ENCODE measurements at regions not wholly inside any gene's neighbourhood (a gene's known extent, or its start where the extent isn't known, plus 50 kb on each side); places are given as distances from the start of the nearest gene placed in this dataset.

DNA sequence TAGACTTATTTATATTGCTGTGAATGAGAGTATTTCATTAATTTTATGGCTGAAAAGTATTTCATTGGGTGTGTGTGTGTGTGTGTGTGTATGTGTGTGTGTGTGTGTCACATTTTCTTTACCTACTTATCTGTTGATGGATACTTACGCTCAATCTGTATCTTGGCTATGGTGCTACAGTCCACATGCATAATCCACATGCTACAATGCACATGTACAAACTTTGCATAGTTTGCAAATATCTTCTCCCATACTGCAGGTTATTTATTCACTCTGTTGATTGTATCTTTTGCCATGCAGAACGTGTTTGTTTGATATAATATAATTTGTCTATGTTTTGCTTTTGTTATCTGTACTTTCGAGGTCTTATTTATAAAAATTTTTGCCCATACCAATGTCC, 167.8 kb downstream of the RAB28 start:
- DNase-seq: no peak
- Mint-ChIP-seq H3K4me3 (ENCODE audit: unreplicated experiment) (no peak overlapping the region), H3K27me3 (ENCODE audit: insufficient read depth, unreplicated experiment) (no peaks in the 10 kb centered on the region), H3K4me1 (ENCODE audit: low read depth, unreplicated experiment) (no peaks in the 10 kb centered on the region), H3K27ac (ENCODE audit: unreplicated experiment) (no peak overlapping the region), H3K36me3 (ENCODE audit: insufficient read depth, unreplicated experiment) (no peaks in the 10 kb centered on the region), H3K9me3 (ENCODE audit: unreplicated experiment) (no peaks in the 10 kb centered on the region)
- CTCF ChIA-PET: no interaction called here
- POLR2A ChIA-PET: no interaction called here
- BruUV-seq (replicated peaks): no TSS peak
- no peak overlapping the region for H3K4me3 ChIP-seq (ENCODE audit: low read depth, low read length)
- no peaks in the 10 kb centered on the region for H3K36me3 ChIP-seq (ENCODE audit: control insufficient read depth, insufficient read depth, low read length)
- H3K4me1 ChIP-seq: no peaks in the 10 kb centered on the region
- intact Hi-C loops (cut with micrococcal nuclease; ENCODE audit: unreplicated experiment): loop anchor here (1.0 kb wide), 1 partner anchor 35 kb away; no protein-coding TSS in a partner anchor
- H3K27me3 ChIP-seq (replicated peaks; ENCODE audit: control insufficient read depth, insufficient read depth, low read length): no peaks in the 10 kb centered on the region
- TF ChIP-seq, protein P1, sequence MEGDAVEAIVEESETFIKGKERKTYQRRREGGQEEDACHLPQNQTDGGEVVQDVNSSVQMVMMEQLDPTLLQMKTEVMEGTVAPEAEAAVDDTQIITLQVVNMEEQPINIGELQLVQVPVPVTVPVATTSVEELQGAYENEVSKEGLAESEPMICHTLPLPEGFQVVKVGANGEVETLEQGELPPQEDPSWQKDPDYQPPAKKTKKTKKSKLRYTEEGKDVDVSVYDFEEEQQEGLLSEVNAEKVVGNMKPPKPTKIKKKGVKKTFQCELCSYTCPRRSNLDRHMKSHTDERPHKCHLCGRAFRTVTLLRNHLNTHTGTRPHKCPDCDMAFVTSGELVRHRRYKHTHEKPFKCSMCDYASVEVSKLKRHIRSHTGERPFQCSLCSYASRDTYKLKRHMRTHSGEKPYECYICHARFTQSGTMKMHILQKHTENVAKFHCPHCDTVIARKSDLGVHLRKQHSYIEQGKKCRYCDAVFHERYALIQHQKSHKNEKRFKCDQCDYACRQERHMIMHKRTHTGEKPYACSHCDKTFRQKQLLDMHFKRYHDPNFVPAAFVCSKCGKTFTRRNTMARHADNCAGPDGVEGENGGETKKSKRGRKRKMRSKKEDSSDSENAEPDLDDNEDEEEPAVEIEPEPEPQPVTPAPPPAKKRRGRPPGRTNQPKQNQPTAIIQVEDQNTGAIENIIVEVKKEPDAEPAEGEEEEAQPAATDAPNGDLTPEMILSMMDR (IDR thresholded peaks at IDR 0.05; ENCODE audit: insufficient read depth in 1 of 2, low read depth in 1 of 2, low read length in 1 of 2, severe bottlenecking in 1 of 2, unreplicated experiment in 1 of 2): no peak
- no peaks in the 10 kb centered on the region for H3K9me3 ChIP-seq

DNA sequence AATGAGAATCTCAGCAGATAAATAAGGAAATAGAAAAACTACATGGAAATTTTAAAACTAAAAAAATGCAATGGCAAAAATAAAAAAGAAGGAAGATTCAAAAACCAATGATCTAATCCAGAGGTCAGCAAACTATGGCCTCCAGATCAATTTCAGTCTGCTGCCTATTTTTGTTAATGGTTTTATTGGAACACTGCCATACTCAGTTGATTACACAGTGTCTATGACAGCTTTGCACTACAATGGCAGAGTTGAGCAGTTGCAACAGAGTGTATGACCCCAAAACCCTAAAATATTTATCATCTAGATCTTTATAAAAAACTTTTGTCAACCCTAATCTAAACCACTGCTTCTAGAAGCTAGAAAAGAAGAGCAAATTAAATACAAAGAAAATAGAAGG, 170.3 kb downstream of the RAB28 start:
- TF ChIP-seq, protein P1 (IDR thresholded peaks at IDR 0.05; ENCODE audit: insufficient read depth in 1 of 2, low read depth in 1 of 2, low read length in 1 of 2, severe bottlenecking in 1 of 2, unreplicated experiment in 1 of 2): no peak
- Mint-ChIP-seq H3K4me1 (ENCODE audit: low read depth, unreplicated experiment) (no peaks in the 10 kb centered on the region), H3K4me3 (ENCODE audit: unreplicated experiment) (no peak overlapping the region), H3K9me3 (ENCODE audit: unreplicated experiment) (no peaks in the 10 kb centered on the region), H3K36me3 (ENCODE audit: insufficient read depth, unreplicated experiment) (no peaks in the 10 kb centered on the region), H3K27ac (ENCODE audit: unreplicated experiment) (no peak overlapping the region), H3K27me3 (ENCODE audit: insufficient read depth, unreplicated experiment) (no peaks in the 10 kb centered on the region)
- no peak for DNase-seq
- Histone ChIP-seq H3K4me3 (ENCODE audit: low read depth, low read length) (no peak overlapping the region), H3K36me3 (ENCODE audit: control insufficient read depth, insufficient read depth, low read length) (no peaks in the 10 kb centered on the region), H3K4me1 (no peaks in the 10 kb centered on the region), H3K9me3 (no peaks in the 10 kb centered on the region), H3K27me3 (replicated peaks; ENCODE audit: control insufficient read depth, insufficient read depth, low read length) (no peaks in the 10 kb centered on the region)
- CTCF ChIA-PET: no interaction called here
- BruUV-seq (replicated peaks): no TSS peak
- intact Hi-C loops (cut with micrococcal nuclease; ENCODE audit: unreplicated experiment): no loop called here
- POLR2A ChIA-PET: no interaction called here

DNA sequence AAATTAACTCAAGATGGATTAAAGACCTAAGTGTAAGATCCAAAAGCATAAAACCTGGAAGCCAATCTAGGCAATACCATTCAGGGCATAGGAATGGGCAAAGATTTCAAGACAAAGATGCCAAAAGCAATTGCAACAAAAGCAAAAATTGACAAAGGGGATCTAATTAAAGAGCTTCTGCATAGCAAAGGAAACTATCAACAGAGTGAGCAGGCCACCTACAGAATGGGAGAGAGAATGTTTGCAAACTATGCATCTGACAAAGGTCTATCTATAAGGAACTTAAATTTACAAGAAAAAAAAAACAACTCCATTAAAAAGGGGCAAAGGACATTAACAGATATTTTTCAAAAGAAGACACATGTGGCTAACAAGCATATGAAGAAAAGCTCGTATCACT, 171.9 kb downstream of the RAB28 start:
- Histone ChIP-seq H3K4me1 (no peaks in the 10 kb centered on the region), H3K27me3 (replicated peaks; ENCODE audit: control insufficient read depth, insufficient read depth, low read length) (no peaks in the 10 kb centered on the region), H3K9me3 (no peaks in the 10 kb centered on the region), H3K4me3 (ENCODE audit: low read depth, low read length) (no peak overlapping the region), H3K36me3 (ENCODE audit: control insufficient read depth, insufficient read depth, low read length) (no peaks in the 10 kb centered on the region)
- H3K27ac Mint-ChIP-seq (ENCODE audit: unreplicated experiment): no peak overlapping the region
- ChIA-PET CTCF (interaction anchor here (0.7 kb wide), 1 partner anchor 1803 kb away, joined by 3 read pairs; no protein-coding TSS in a partner anchor), POLR2A (no interaction called here)
- H3K27me3 Mint-ChIP-seq (ENCODE audit: insufficient read depth, unreplicated experiment): no peaks in the 10 kb centered on the region
- no peak overlapping the region for H3K4me3 Mint-ChIP-seq (ENCODE audit: unreplicated experiment)
- H3K9me3 Mint-ChIP-seq (ENCODE audit: unreplicated experiment): no peaks in the 10 kb centered on the region
- H3K36me3 Mint-ChIP-seq (ENCODE audit: insufficient read depth, unreplicated experiment): no peaks in the 10 kb centered on the region
- TF ChIP-seq, protein P1 (IDR thresholded peaks at IDR 0.05; ENCODE audit: insufficient read depth in 1 of 2, low read depth in 1 of 2, low read length in 1 of 2, severe bottlenecking in 1 of 2, unreplicated experiment in 1 of 2): no peak
- BruUV-seq (replicated peaks): no TSS peak
- intact Hi-C loops (cut with micrococcal nuclease; ENCODE audit: unreplicated experiment): no loop called here
- H3K4me1 Mint-ChIP-seq (ENCODE audit: low read depth, unreplicated experiment): no peaks in the 10 kb centered on the region
- DNase-seq: no peak

Data from Caco-2 (cell line).